H1 (cell line): ENCODE measurements at regions not wholly inside any gene's neighbourhood (a gene's known extent, or its start where the extent isn't known, plus 50 kb on each side); places are given as distances from the start of the nearest gene placed in this dataset.

Source experiments
- ATF3 ChIP-seq: IDR thresholded peaks from 2 replicates; pipeline ENCODE4 v1.6.1; 2011; ENCODE audit warnings: low read depth, mild to moderate bottlenecking, low read length; ENCODE audit not compliant: insufficient read depth
- GTF2F1 ChIP-seq: IDR thresholded peaks from 2 replicates; pipeline ENCODE4 v1.6.1; 2012; ENCODE audit warnings: low read depth, low read length, improper control_type of control experiment, borderline replicate concordance
- HDAC2 ChIP-seq, 2 experiments: fragments of 300-600 bp in 1 of 2; sonication (generic) in 1 of 2; IDR thresholded peaks; 2 replicates each; pipeline ENCODE4 v1.6.1; 2011 to 2012; ENCODE audit warnings: low read depth in 2 of 2, low read length in 2 of 2, mild to moderate bottlenecking in 2 of 2, moderate library complexity in 2 of 2, borderline replicate concordance in 1 of 2, inconsistent platforms in 1 of 2

GRCh38 chr1:78319603-78320002 is 171.2 kb upstream of the PTGFR start (continued):
- TF ChIP-seq ATF3 (no peak), HDAC2 (IDR thresholded peaks at IDR 0.05; ENCODE audit: borderline replicate concordance in 1 of 2, low read depth in 2 of 2, low read length in 2 of 2) (no peak), GTF2F1 (no peak)
